ENCODE measurements at regions not wholly inside any gene's neighbourhood (a gene's known extent, or its start where the extent isn't known, plus 50 kb on each side); places are given as distances from the start of the nearest gene placed in this dataset.
"Not testable (repeated sequence)": the region's sequence is repeated elsewhere in the genome, so short reads cannot be mapped to it uniquely, and the experiment has no call there.

- DNase-seq (ENCODE audit: low read depth in 2 of 2): no peak
Observed at GRCh38 chr3:21238661-21239060, 512.3 kb downstream of the ZNF385D start.

GRCh38 chr3:21237638-21238037 lies 513.4 kb downstream of the ZNF385D start:
- no peak for DNase-seq (ENCODE audit: low read depth in 2 of 2)

GRCh38 chr3:21235491-21235890 lies 515.5 kb downstream of the ZNF385D start:
- no peak for DNase-seq (ENCODE audit: low read depth in 2 of 2)

- DNase-seq (ENCODE audit: low read depth in 2 of 2): no peak
Observed at GRCh38 chr3:21234933-21235332, 516.1 kb downstream of the ZNF385D start.

GRCh38 chr3:21229426-21230135 lies 521.4 kb downstream of the ZNF385D start:
- no peak for DNase-seq (ENCODE audit: low read depth in 2 of 2)

- no peak for DNase-seq (ENCODE audit: low read depth in 2 of 2)
Observed at GRCh38 chr3:21226086-21226485, 524.9 kb downstream of the ZNF385D start.

- DNase-seq (ENCODE audit: low read depth in 2 of 2): no peak
Observed at GRCh38 chr3:21220944-21221343, 530.1 kb downstream of the ZNF385D start.

- no peak for DNase-seq (ENCODE audit: low read depth in 2 of 2)
Observed at GRCh38 chr3:21216598-21216997, 534.4 kb downstream of the ZNF385D start.

- DNase-seq (ENCODE audit: low read depth in 2 of 2): not testable (repeated sequence)
Observed at GRCh38 chr3:21204122-21204521, 546.9 kb downstream of the ZNF385D start.

- DNase-seq (ENCODE audit: low read depth in 2 of 2): no peak
Observed at GRCh38 chr3:21195203-21195602, 555.8 kb downstream of the ZNF385D start.

GRCh38 chr3:21194036-21194435 lies 557.0 kb downstream of the ZNF385D start:
- not testable (repeated sequence) for DNase-seq (ENCODE audit: low read depth in 2 of 2)

GRCh38 chr3:21188459-21188858 lies 562.6 kb downstream of the ZNF385D start:
- DNase-seq (ENCODE audit: low read depth in 2 of 2): no peak

GRCh38 chr3:21185816-21186314 lies 565.1 kb downstream of the ZNF385D start:
- no peak for DNase-seq (ENCODE audit: low read depth in 2 of 2)

- no peak for DNase-seq (ENCODE audit: low read depth in 2 of 2)
Observed at GRCh38 chr3:21174461-21174860, 576.5 kb downstream of the ZNF385D start.

- DNase-seq (ENCODE audit: low read depth in 2 of 2): no peak
Observed at GRCh38 chr3:21170964-21171363, 580.0 kb downstream of the ZNF385D start.

- DNase-seq (ENCODE audit: low read depth in 2 of 2): no peak
Observed at GRCh38 chr3:21169948-21170347, 581.1 kb downstream of the ZNF385D start.

GRCh38 chr3:21168471-21168870 lies 582.5 kb downstream of the ZNF385D start:
- DNase-seq (ENCODE audit: low read depth in 2 of 2): no peak

- DNase-seq (ENCODE audit: low read depth in 2 of 2): no peak
Observed at GRCh38 chr3:21163956-21164355, 587.1 kb downstream of the ZNF385D start.

- DNase-seq (ENCODE audit: low read depth in 2 of 2): no peak
Observed at GRCh38 chr3:21159543-21159906, 591.5 kb downstream of the ZNF385D start.

- DNase-seq (ENCODE audit: low read depth in 2 of 2): no peak
Observed at GRCh38 chr3:21158861-21159542, 592.0 kb downstream of the ZNF385D start.

GRCh38 chr3:21154911-21155310 lies 596.1 kb downstream of the ZNF385D start:
- no peak for DNase-seq (ENCODE audit: low read depth in 2 of 2)

- no peak for DNase-seq (ENCODE audit: low read depth in 2 of 2)
Observed at GRCh38 chr3:21152555-21152954, 598.5 kb downstream of the ZNF385D start.

GRCh38 chr3:21142949-21143348 lies 608.1 kb downstream of the ZNF385D start:
- DNase-seq (ENCODE audit: low read depth in 2 of 2): no peak

Measured in stimulated activated CD8-positive, alpha-beta memory T cell treated with anti-CD3 and anti-CD28 coated beads, Interleukin-7, amount 100 ng/mL, for 1 hour (primary cell).